Germinal center (tissue), 1 donor: ENCODE measurements at regions not wholly inside any gene's neighbourhood (a gene's known extent, or its start where the extent isn't known, plus 50 kb on each side); places are given as distances from the start of the nearest gene placed in this dataset.

Experiments
- DNase-seq: peaks from one replicate; pipeline ENCODE4 v3.0.0; 2012; ENCODE audit warnings: mixed read lengths, low spot score

- no peak for DNase-seq
Measured at GRCh38 chr11:106409222-106409621, 331.8 kb downstream of the AASDHPPT start.

GRCh38 chr11:106409671-106410070, 332.2 kb downstream of the AASDHPPT start:
- DNase-seq, result no peak

GRCh38 chr11:106410902-106411301, 333.4 kb downstream of the AASDHPPT start:
- no peak for DNase-seq

GRCh38 chr11:106413222-106413621, 335.8 kb downstream of the AASDHPPT start:
- no peak for DNase-seq

- DNase-seq, result no peak
Measured at GRCh38 chr11:106415510-106415909, 338.0 kb downstream of the AASDHPPT start.

GRCh38 chr11:106418791-106419190, 341.3 kb downstream of the AASDHPPT start:
- DNase-seq, result no peak

GRCh38 chr11:106420048-106420665, 342.7 kb downstream of the AASDHPPT start:
- no peak for DNase-seq

- DNase-seq, result no peak
Measured at GRCh38 chr11:106420686-106421085, 343.2 kb downstream of the AASDHPPT start.

GRCh38 chr11:106421676-106422292, 344.3 kb downstream of the AASDHPPT start:
- DNase-seq, result no peak

GRCh38 chr11:106422583-106422982, 345.1 kb downstream of the AASDHPPT start:
- DNase-seq, result no peak

GRCh38 chr11:106424111-106424510, 346.6 kb downstream of the AASDHPPT start:
- no peak for DNase-seq

GRCh38 chr11:106425819-106426218, 348.4 kb downstream of the AASDHPPT start:
- DNase-seq, result no peak

- no peak for DNase-seq
Measured at GRCh38 chr11:106426696-106427095, 349.2 kb downstream of the AASDHPPT start.

GRCh38 chr11:106427736-106428135, 350.3 kb downstream of the AASDHPPT start:
- no peak for DNase-seq

- DNase-seq, result no peak
Measured at GRCh38 chr11:106442032-106442431, 364.6 kb downstream of the AASDHPPT start.

GRCh38 chr11:106446302-106446701, 368.8 kb downstream of the AASDHPPT start:
- no peak for DNase-seq

GRCh38 chr11:106446955-106447354, 369.5 kb downstream of the AASDHPPT start:
- DNase-seq, result no peak

GRCh38 chr11:106447631-106448191, 370.2 kb downstream of the AASDHPPT start:
- no peak for DNase-seq

- DNase-seq, result no peak
Measured at GRCh38 chr11:106449763-106450162, 372.3 kb downstream of the AASDHPPT start.

- DNase-seq, result no peak
Measured at GRCh38 chr11:106451228-106451922, 373.9 kb downstream of the AASDHPPT start.

GRCh38 chr11:106456647-106457046, 379.2 kb downstream of the AASDHPPT start:
- no peak for DNase-seq

GRCh38 chr11:106457727-106458126, 380.3 kb downstream of the AASDHPPT start:
- DNase-seq, result no peak

- DNase-seq, result no peak
Measured at GRCh38 chr11:106459135-106459534, 381.7 kb downstream of the AASDHPPT start.
